Heart right ventricle (tissue), 16 donors: ENCODE measurements at regions not wholly inside any gene's neighbourhood (a gene's known extent, or its start where the extent isn't known, plus 50 kb on each side); places are given as distances from the start of the nearest gene placed in this dataset.

ENCODE experiments used
- ATAC-seq, 8 donors: fragments of 200-7000 bp; cut with Tn5 transposase; one replicate each; pipeline ENCODE4 v1.9.1; 2020; ENCODE audit warnings: mild to moderate bottlenecking in 8 of 8, moderate library complexity in 8 of 8, moderate number of reproducible peaks in 1 of 8
- DNase-seq, 2 donors: peaks; one replicate each; pipeline ENCODE4 v3.0.0-alpha.2; 2020
- H3K27ac ChIP-seq, 10 donors: fragments of 200-600 bp; sonication (generic) in 2 of 10; one replicate each; pipeline versions ENCODE4 v1.5.0 to v1.8.0; 2020 to 2022; ENCODE audit warnings: mild to moderate bottlenecking in 3 of 10
- H3K27me3 ChIP-seq, 7 donors: fragments of 200-600 bp; one replicate each; pipeline ENCODE4 v1.8.0; 2021 to 2022; ENCODE audit warnings: mild to moderate bottlenecking in 2 of 7
- H3K36me3 ChIP-seq, 9 donors: fragments of 200-600 bp; sonication (generic) in 1 of 9; one replicate each; pipeline versions ENCODE4 v1.5.0 to v1.8.0; 2020 to 2022; ENCODE audit warnings: mild to moderate bottlenecking in 2 of 9
- H3K4me1 ChIP-seq, 9 donors: fragments of 200-600 bp; sonication (generic) in 1 of 9; one replicate each; pipeline versions ENCODE4 v1.5.0 to v1.8.0; 2020 to 2022; ENCODE audit warnings: mild to moderate bottlenecking in 4 of 9
- H3K4me3 ChIP-seq, 10 donors: fragments of 200-600 bp; sonication (generic) in 2 of 10; one replicate each; pipeline versions ENCODE4 v1.5.0 to v1.8.0; 2020 to 2022; ENCODE audit warnings: mild to moderate bottlenecking in 7 of 10, moderate library complexity in 2 of 10
- H3K9me3 ChIP-seq, 11 donors: fragments of 200-600 bp in 10 of 11; sonication (generic) in 2 of 11; one replicate each; pipeline versions ENCODE4 v1.5.0 to v1.8.0; 2013 to 2022; ENCODE audit warnings: mild to moderate bottlenecking in 2 of 11, control low read depth in 1 of 11, moderate library complexity in 1 of 11
- WGBS, 2 donors: extraction: QIAGEN DNeasy Blood & Tissue Kit; methylation state at CpG; one replicate each; pipeline ENCODE4 v1.1.7; 2013; ENCODE audit warnings: inconsistent platforms in 1 of 2; 5-methylcytosine and 5-hydroxymethylcytosine counted together
- intact Hi-C, 10 donors: fragments of 100-400 bp; cut with DNase I; formaldehyde crosslinking; loops; one replicate each; pipeline versions ENCODE4 v1.11.1 to v1.14.2; 2022
- TF ChIP-seq, protein P1 (sequence below), 9 donors: fragments of 200-600 bp; sonication (generic) in 2 of 9; IDR thresholded peaks; one replicate each; pipeline versions ENCODE4 v1.5.0 to v1.8.0; 2021 to 2022; ENCODE audit warnings: antibody characterized with exemption in 9 of 9, mild to moderate bottlenecking in 5 of 9, moderate library complexity in 1 of 9
- donor health status: Arrhythmogenic right ventricular cardiomyopathy.
- donor health status: ischemic (EF 13 %, LVEDD 7.1; RV severe dilation, severe dysfunction).
- donor health status: healthy with polysubstance abuse.
- donor health status: DM: no; HTN: yes; CAD: no.
- donor health status: DM: no; HTN: no; CAD: no.
- donor health status: ischemic (EF 25% LVEDD 6.9; RV normal size, moderate dysfunction).
- donor health status: ischemic (EF 25% LVEDD 5.7; RV mildly dilated, moderate dysfunction).
- donor health status: healthy.
- donor health status: DM: yes; HTN: yes; CAD: no.
- donor health status: Ischemic cardiomyopathy.
- donor health status: ischemic (EF 35%, LVEDD 5.7; RV mildly dilated, moderate dysfunction).
- donor health status: nonischemic (EF 11% LVEDD 7.7; RV severe dilation, severe dysfunction).
- donor health status: DM: yes; HTN: yes; CAD: no.
- donor health status: PGD.
- donor health status: ischemic (EF 29% LVEDD 5.4; RV normal size, mild dysfunction).
- donor health status: nonischemic (EF 23%, LVEDD 6.1; RV moderate dilation, normal function).

DNA sequence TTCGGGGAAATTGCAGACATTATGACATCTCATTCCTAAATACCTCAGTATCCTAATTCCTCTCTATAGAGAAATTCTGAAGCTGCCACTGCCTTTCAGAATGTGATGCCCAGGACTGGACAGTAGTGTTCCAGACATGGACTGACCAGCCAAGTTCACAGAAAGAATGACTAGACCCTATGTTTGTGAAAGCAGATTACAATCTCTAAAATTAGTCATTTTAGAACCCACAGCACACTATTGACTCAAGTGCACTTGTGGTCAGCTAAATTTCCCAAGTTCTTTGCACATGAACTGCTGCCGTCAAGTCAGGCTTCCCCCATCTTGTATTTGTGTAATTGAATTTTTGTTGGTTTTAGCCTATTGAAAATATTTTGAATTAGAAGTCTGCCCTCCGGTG, 81.0 kb upstream of the ESX1 start:
- Histone ChIP-seq H3K4me1 (no peaks in the 10 kb centered on the region), H3K36me3 (no peaks in the 10 kb centered on the region), H3K27ac (no peak overlapping the region), H3K9me3 (no peaks in the 10 kb centered on the region), H3K4me3 (no peak overlapping the region), H3K27me3 (peaks cover 0 to 62% (median 0%) of the 10 kb centered on the region in 7 donors)
- intact Hi-C loops = no loop called here
- WGBS, 2 donors = 81 to 89% methylated on average over 3 of the region's 3 CpGs
- TF ChIP-seq, protein P1, sequence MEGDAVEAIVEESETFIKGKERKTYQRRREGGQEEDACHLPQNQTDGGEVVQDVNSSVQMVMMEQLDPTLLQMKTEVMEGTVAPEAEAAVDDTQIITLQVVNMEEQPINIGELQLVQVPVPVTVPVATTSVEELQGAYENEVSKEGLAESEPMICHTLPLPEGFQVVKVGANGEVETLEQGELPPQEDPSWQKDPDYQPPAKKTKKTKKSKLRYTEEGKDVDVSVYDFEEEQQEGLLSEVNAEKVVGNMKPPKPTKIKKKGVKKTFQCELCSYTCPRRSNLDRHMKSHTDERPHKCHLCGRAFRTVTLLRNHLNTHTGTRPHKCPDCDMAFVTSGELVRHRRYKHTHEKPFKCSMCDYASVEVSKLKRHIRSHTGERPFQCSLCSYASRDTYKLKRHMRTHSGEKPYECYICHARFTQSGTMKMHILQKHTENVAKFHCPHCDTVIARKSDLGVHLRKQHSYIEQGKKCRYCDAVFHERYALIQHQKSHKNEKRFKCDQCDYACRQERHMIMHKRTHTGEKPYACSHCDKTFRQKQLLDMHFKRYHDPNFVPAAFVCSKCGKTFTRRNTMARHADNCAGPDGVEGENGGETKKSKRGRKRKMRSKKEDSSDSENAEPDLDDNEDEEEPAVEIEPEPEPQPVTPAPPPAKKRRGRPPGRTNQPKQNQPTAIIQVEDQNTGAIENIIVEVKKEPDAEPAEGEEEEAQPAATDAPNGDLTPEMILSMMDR (IDR thresholded peaks at IDR 0.05) = no peak
- ATAC-seq (no peak), DNase-seq (no peak)

DNA sequence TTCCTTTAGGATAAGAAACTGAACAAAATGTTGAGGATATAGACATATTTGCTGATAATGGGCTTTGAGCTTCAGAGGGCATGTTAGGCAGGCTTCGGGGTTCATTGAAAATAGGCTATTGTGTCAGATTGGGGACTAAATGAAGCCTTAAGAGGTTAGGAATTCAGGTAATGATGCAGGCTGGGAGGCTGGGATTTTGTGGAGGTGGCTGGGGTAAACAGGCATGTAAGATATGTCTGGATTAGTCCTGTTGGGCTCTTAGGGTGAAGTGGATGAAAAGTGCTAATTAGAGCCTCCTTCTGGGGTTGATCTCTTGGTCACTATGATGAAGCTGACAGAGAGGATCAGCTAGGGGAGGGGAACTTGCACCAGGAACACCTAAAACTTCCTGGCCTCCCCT, 80.2 kb upstream of the ESX1 start:
- DNase-seq (no peak), ATAC-seq (no peak)
- Histone ChIP-seq H3K4me3 (no peak overlapping the region), H3K4me1 (no peaks in the 10 kb centered on the region), H3K27me3 (peaks cover 0 to 55% (median 0%) of the 10 kb centered on the region in 7 donors), H3K9me3 (no peaks in the 10 kb centered on the region), H3K36me3 (no peaks in the 10 kb centered on the region), H3K27ac (no peak overlapping the region)
- TF ChIP-seq, protein P1 (IDR thresholded peaks at IDR 0.05) = no peak
- intact Hi-C loops = no loop called here
- 72 to 90% methylated on average over 1 of the region's 1 CpG for WGBS, 2 donors

DNA sequence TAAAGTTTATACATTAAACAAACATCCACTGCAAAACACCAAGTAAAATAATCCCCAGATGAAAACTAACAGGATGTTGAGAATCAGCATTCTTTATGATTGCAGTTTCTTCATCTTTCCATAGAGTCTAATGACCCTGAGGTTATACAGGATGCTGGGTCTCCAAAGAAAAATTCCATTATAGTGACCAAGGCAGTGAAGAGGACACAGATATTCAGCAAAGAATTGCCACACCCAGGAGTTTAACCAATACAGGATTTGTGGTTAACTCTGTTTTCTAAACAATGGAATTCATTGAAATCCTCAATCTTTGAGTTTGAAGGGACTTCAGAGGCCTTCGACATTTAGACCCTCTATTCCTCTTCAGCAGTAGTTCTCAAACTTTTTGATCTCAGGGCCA, 76.2 kb upstream of the ESX1 start:
- TF ChIP-seq, protein P1 (IDR thresholded peaks at IDR 0.05) = no peak
- intact Hi-C loops = no loop called here
- no peaks in the 10 kb centered on the region for H3K36me3 ChIP-seq
- no peak overlapping the region for H3K4me3 ChIP-seq
- WGBS, 2 donors = 91 to 93% methylated on average over 1 of the region's 1 CpG
- DNase-seq = no peak
- no peaks in the 10 kb centered on the region for H3K4me1 ChIP-seq
- H3K27ac ChIP-seq = no peak overlapping the region
- no peaks in the 10 kb centered on the region for H3K9me3 ChIP-seq
- peaks cover 0 to 38% (median 0%) of the 10 kb centered on the region in 7 donors for H3K27me3 ChIP-seq
- no peak for ATAC-seq

DNA sequence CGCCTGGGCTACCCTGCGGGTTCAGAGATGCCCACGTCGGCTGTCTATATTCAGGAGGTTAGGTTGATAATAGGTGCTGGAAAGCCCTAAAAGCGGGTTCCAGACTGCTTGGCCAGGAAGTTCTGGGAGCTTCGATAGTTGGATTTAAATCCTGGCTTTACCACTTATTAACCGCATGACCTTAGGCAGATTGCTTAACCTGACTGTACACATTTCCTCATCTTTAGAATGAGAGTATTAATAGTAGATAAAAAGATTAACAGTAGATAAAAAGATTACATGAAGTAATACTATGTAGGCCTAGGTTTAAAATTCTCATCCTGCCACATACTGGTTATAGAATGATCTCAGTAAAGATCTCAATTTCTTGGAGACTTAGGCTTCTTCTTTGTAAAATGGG, 75.0 kb upstream of the ESX1 start:
- Histone ChIP-seq H3K4me3 (no peak overlapping the region), H3K27ac (no peak overlapping the region), H3K36me3 (no peaks in the 10 kb centered on the region), H3K4me1 (no peaks in the 10 kb centered on the region), H3K27me3 (peaks cover 0 to 38% (median 0%) of the 10 kb centered on the region in 7 donors), H3K9me3 (no peaks in the 10 kb centered on the region)
- DNase-seq = no peak
- no peak for ATAC-seq
- TF ChIP-seq, protein P1 (IDR thresholded peaks at IDR 0.05) = no peak
- intact Hi-C loops = no loop called here
- WGBS, 2 donors = 93 to 95% methylated on average over 7 of the region's 7 CpGs

DNA sequence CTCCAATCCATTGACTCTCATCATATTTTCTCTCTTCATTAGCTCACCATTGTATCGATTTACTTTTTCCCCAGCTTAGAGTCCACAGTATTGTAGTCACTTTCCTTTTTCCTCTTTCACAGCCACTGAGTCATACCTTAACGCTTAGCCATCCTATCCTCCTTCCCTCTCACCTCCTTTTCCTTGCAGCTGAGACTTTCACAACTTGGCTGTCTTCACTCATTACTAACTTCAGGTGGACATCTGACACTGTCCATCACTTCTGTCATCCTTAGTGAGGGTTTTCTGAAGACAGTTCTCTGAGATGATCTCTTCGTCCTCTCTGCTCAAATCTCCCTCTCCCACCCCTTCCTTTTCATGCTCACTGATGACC, 70.5 kb upstream of the ESX1 start:
- DNase-seq (no peak), ATAC-seq (no peak)
- Histone ChIP-seq H3K4me3 (no peak overlapping the region), H3K27me3 (peaks cover 0 to 12% (median 0%) of the 10 kb centered on the region in 7 donors), H3K4me1 (no peaks in the 10 kb centered on the region), H3K27ac (no peak overlapping the region), H3K9me3 (no peaks in the 10 kb centered on the region), H3K36me3 (no peaks in the 10 kb centered on the region)
- TF ChIP-seq, protein P1 (IDR thresholded peaks at IDR 0.05) = no peak
- intact Hi-C loops = no loop called here
- 71 to 83% methylated on average over 3 of the region's 3 CpGs for WGBS, 2 donors
